HCT116 (cell line): ENCODE measurements at regions not wholly inside any gene's neighbourhood (a gene's known extent, or its start where the extent isn't known, plus 50 kb on each side); places are given as distances from the start of the nearest gene placed in this dataset.
A peak's percentile ranks its signal among the peaks of the same experiment; 100 is the strongest.

Experiments
- ATAC-seq: fragments of 200-7000 bp; cut with Tn5 transposase; 2 replicates; pipeline ENCODE4 v1.9.1; 2020; ENCODE audit warnings: mild to moderate bottlenecking, moderate library complexity
- BruUV-seq: library from RNA; stranded (reverse); fragments of 400-500 nt; replicated peaks from 2 replicates; lab custom pipeline; 2021; lab: Mats Ljungman, UMichigan
- CTCF ChIA-PET: fragments of 300-600 bp; sonication (Branson Sonifier 250); formaldehyde crosslinking; loops from one replicate; lab custom pipeline; 2021; ENCODE audit warnings: antibody characterized with exemption; lab: Charles Lee
- POLR2A ChIA-PET: fragments of 300-600, 350-600 bp; sonication (Branson Sonifier 250); formaldehyde crosslinking; loops from one replicate; lab custom pipeline; 2021; ENCODE audit warnings: antibody characterized with exemption; lab: Charles Lee
- RAD21 ChIA-PET, 2 experiments: fragments of 300-600 bp; sonication (Branson Sonifier 250); formaldehyde crosslinking; loops; one replicate each; lab custom pipeline; 2023; ENCODE audit warnings: low total read pairs in 2 of 2; ENCODE audit not compliant: uncharacterized antibody in 2 of 2, unreplicated experiment in 2 of 2, low non-redundant PET in 1 of 2; lab: Charles Lee
- DNase-seq: peaks from one replicate; pipeline ENCODE4 v3.0.0-alpha.2; 2010; ENCODE audit warnings: low read depth, low spot score
- H2AFZ ChIP-seq: fragments of 200-600 bp; shearing (Covaris generic), sonication (generic); 2 replicates; pipeline ENCODE4 v1.6.1; 2017; ENCODE audit warnings: low read depth, mixed run types, mixed read lengths, antibody characterized with exemption, low read length; ENCODE audit not compliant: poor library complexity, severe bottlenecking
- H3K27ac ChIP-seq: 2 replicates; pipeline ENCODE4 v1.5.1; 2012; ENCODE audit warnings: low read depth, low read length
- H3K27me3 ChIP-seq: fragments of 200-600 bp; sonication (generic); 2 replicates; pipeline ENCODE4 v1.6.1; 2016; ENCODE audit warnings: mixed run types, low read length, mixed read lengths; ENCODE audit not compliant: insufficient read depth
- H3K36me3 ChIP-seq, 2 experiments: fragments of 200-500 bp in 1 of 2; fragments of 200-600 bp in 1 of 2; sonication (Bioruptor generic) in 1 of 2; sonication (generic) in 1 of 2; 2 replicates each; pipeline versions ENCODE4 v1.5.1 to v1.6.1; 2014 to 2016; ENCODE audit warnings: low read length in 2 of 2, inconsistent platforms in 1 of 2, mixed read lengths in 1 of 2, mixed run types in 1 of 2; ENCODE audit not compliant: insufficient read depth in 2 of 2, control insufficient read depth in 1 of 2
- H3K4me1 ChIP-seq, 2 experiments: fragments of 200-600 bp in 1 of 2; sonication (generic) in 1 of 2; 2 replicates each; pipeline versions ENCODE4 v1.5.1 to v1.6.1; 2012 to 2017; ENCODE audit warnings: low read length in 2 of 2, inconsistent platforms in 1 of 2, mild to moderate bottlenecking in 1 of 2, mixed read lengths in 1 of 2, mixed run types in 1 of 2, moderate library complexity in 1 of 2; ENCODE audit not compliant: insufficient read depth in 2 of 2, control insufficient read depth in 1 of 2
- H3K4me2 ChIP-seq: fragments of 200-600 bp; sonication (generic); 2 replicates; pipeline ENCODE4 v1.6.1; 2017; ENCODE audit warnings: mixed run types, low read length, mixed read lengths
- H3K4me3 ChIP-seq, 2 experiments: fragments of 200-600 bp in 1 of 2; sonication (generic) in 1 of 2; replicated peaks in 1 of 2; 2 replicates each; pipeline ENCODE4 v1.5.1; 2011 to 2016; ENCODE audit warnings: low read length in 2 of 2, control low read depth in 1 of 2, low read depth in 1 of 2, mild to moderate bottlenecking in 1 of 2, mixed read lengths in 1 of 2, mixed run types in 1 of 2
- H3K79me2 ChIP-seq: fragments of 200-600 bp; sonication (generic); 2 replicates; pipeline ENCODE4 v1.6.1; 2017; ENCODE audit warnings: mild to moderate bottlenecking, mixed run types, low read length, moderate library complexity, mixed read lengths; ENCODE audit not compliant: insufficient read depth
- H3K9ac ChIP-seq: fragments of 200-600 bp; sonication (generic); 2 replicates; pipeline ENCODE4 v1.6.1; 2016; ENCODE audit warnings: low read length, mixed read lengths
- H3K9me2 ChIP-seq: fragments of 200-600 bp; sonication (generic), shearing (Covaris generic); 2 replicates; pipeline ENCODE4 v1.6.1; 2017; ENCODE audit warnings: mixed run types, mild to moderate bottlenecking, moderate library complexity; ENCODE audit not compliant: insufficient read depth
- H3K9me3 ChIP-seq, 2 experiments: fragments of 200-500 bp in 1 of 2; fragments of 200-600 bp in 1 of 2; sonication (Bioruptor generic) in 1 of 2; sonication (generic) in 1 of 2; 2 replicates each; pipeline ENCODE4 v1.6.1; 2014 to 2017; ENCODE audit warnings: low read length in 2 of 2, mixed read lengths in 2 of 2, inconsistent platforms in 1 of 2, low read depth in 1 of 2, mild to moderate bottlenecking in 1 of 2, mixed run types in 1 of 2, moderate library complexity in 1 of 2; ENCODE audit not compliant: control insufficient read depth in 1 of 2, insufficient read depth in 1 of 2
- H4K20me1 ChIP-seq: fragments of 200-600 bp; sonication (generic), shearing (Covaris generic); 2 replicates; pipeline ENCODE4 v1.6.1; 2017; ENCODE audit warnings: mixed run types, mild to moderate bottlenecking, moderate library complexity; ENCODE audit not compliant: insufficient read depth
- CBX3 ChIP-seq: IDR thresholded peaks from 2 replicates; pipeline ENCODE4 v1.6.1; 2012; ENCODE audit warnings: low read depth
- CEBPB ChIP-seq: IDR thresholded peaks from 2 replicates; pipeline ENCODE4 v1.6.1; 2012; ENCODE audit warnings: low read depth
- CTCF ChIP-seq, 3 experiments: fragments of 200-600 bp in 1 of 3; sonication (generic) in 1 of 3; IDR thresholded peaks in 2 of 3; conservative IDR thresholded peaks in 1 of 3; 2 replicates each; pipeline ENCODE4 v1.5.1; 2012 to 2017; ENCODE audit warnings: low read depth in 2 of 3, low read length in 2 of 3, antibody characterized with exemption in 1 of 3, borderline replicate concordance in 1 of 3, control low read depth in 1 of 3, mild to moderate bottlenecking in 1 of 3, mixed read lengths in 1 of 3, mixed run types in 1 of 3, moderate library complexity in 1 of 3; ENCODE audit not compliant: insufficient read depth in 1 of 3
- ELF1 ChIP-seq: IDR thresholded peaks from 2 replicates; pipeline ENCODE4 v1.6.1; 2012; ENCODE audit warnings: low read depth, borderline replicate concordance
- FOSL1 ChIP-seq: IDR thresholded peaks from 2 replicates; pipeline ENCODE4 v1.6.1; 2012; ENCODE audit warnings: low read depth
- POLR2AphosphoS5 ChIP-seq: IDR thresholded peaks from 2 replicates; pipeline ENCODE4 v1.6.1; 2011; ENCODE audit warnings: mild to moderate bottlenecking, low read depth, low read length, moderate library complexity
- SIN3A ChIP-seq: IDR thresholded peaks from 2 replicates; pipeline ENCODE4 v1.6.1; 2012; ENCODE audit warnings: low read depth
- SP1 ChIP-seq: IDR thresholded peaks from 2 replicates; pipeline ENCODE4 v1.6.1; 2012; ENCODE audit warnings: low read depth
- SRF ChIP-seq: IDR thresholded peaks from 2 replicates; pipeline ENCODE4 v1.6.1; 2012; ENCODE audit warnings: low read depth
- ZBTB33 ChIP-seq: IDR thresholded peaks from 2 replicates; pipeline ENCODE4 v1.6.1; 2011; ENCODE audit warnings: mild to moderate bottlenecking, low read length, moderate library complexity; ENCODE audit not compliant: insufficient replicate concordance; ENCODE audit errors: extremely low read depth
- ZNF274 ChIP-seq: fragments of 200-500 bp; sonication (Bioruptor generic); IDR thresholded peaks from 2 replicates; pipeline ENCODE4 v1.6.1; 2014; ENCODE audit warnings: mild to moderate bottlenecking, low read depth, low read length, inconsistent platforms
- intact Hi-C: fragments of 100-400 bp; cut with micrococcal nuclease; formaldehyde crosslinking; loops from 2 replicates; pipeline ENCODE4 v1.10.0; 2022

GRCh38 chr6:139777202-139777970 lies 402.9 kb upstream of the CITED2 start (continued):
- no peak for TF ChIP-seq FOSL1

- H3K27ac ChIP-seq, result no peak overlapping the region
- ATAC-seq, result peak; percentile 40; the same call in 1 of the 2 replicates
- H3K4me1 ChIP-seq, result no peaks in the 10 kb centered on the region
- no peak overlapping the region for H3K4me3 ChIP-seq
- RAD21 ChIA-PET, result no interaction called here
- H3K9me2 ChIP-seq, result no peaks in the 10 kb centered on the region
- H3K9me3 ChIP-seq, result no peaks in the 10 kb centered on the region
- POLR2A ChIA-PET, result interaction anchor here (1.4 kb wide), 1 partner anchor 10 kb away, joined by 3 read pairs; no protein-coding TSS in a partner anchor
- CTCF ChIA-PET, result no interaction called here
- no peak for DNase-seq
- intact Hi-C loops, result no loop called here
- BruUV-seq, result no TSS peak
- no peaks in the 10 kb centered on the region for H3K79me2 ChIP-seq
- no peak overlapping the region for H3K9ac ChIP-seq
- H4K20me1 ChIP-seq, result no peaks in the 10 kb centered on the region; the same call in 1 of the 2 replicates
- H3K4me2 ChIP-seq, result no peak overlapping the region
- H3K27me3 ChIP-seq, result no peaks in the 10 kb centered on the region
- H2AFZ ChIP-seq, result no peak overlapping the region
- no peaks in the 10 kb centered on the region for H3K36me3 ChIP-seq
- TF ChIP-seq POLR2AphosphoS5 (no peak), ZNF274 (no peak), SRF (no peak), ELF1 (no peak), CTCF (IDR thresholded peaks at IDR 0.05 in 2 of 3, conservative IDR thresholded peaks at IDR 0.05 in 1 of 3; ENCODE audit: borderline replicate concordance in 1 of 3, insufficient read depth in 1 of 3, low read depth in 2 of 3, low read length in 2 of 3) (no peak), SP1 (no peak), ZBTB33 (no peak), SIN3A (no peak), CEBPB (no peak), CBX3 (no peak)
These were observed 401.6 kb upstream of the CITED2 start for GRCh38 chr6:139776041-139776440.
